ENCODE measurements at regions not wholly inside any gene's neighbourhood (a gene's known extent, or its start where the extent isn't known, plus 50 kb on each side); places are given as distances from the start of the nearest gene placed in this dataset.
"Not testable (repeated sequence)": the region's sequence is repeated elsewhere in the genome, so short reads cannot be mapped to it uniquely, and the experiment has no call there.

GRCh38 chr1:64318428-64318827 is 115.0 kb downstream of the UBE2U start:
- no peak for DNase-seq (ENCODE audit: low read depth)

- no peak for DNase-seq (ENCODE audit: low read depth)
These were observed 116.6 kb downstream of the UBE2U start for GRCh38 chr1:64320007-64320406.

GRCh38 chr1:64320470-64320869 is 117.0 kb downstream of the UBE2U start:
- DNase-seq (ENCODE audit: low read depth), result no peak

- DNase-seq (ENCODE audit: low read depth), result no peak
These were observed 117.6 kb downstream of the UBE2U start for GRCh38 chr1:64320922-64321614.

GRCh38 chr1:64323054-64323453 is 119.6 kb downstream of the UBE2U start:
- no peak for DNase-seq (ENCODE audit: low read depth)

GRCh38 chr1:64323882-64324281 is 120.5 kb downstream of the UBE2U start:
- no peak for DNase-seq (ENCODE audit: low read depth)

- DNase-seq (ENCODE audit: low read depth), result no peak
These were observed 122.4 kb downstream of the UBE2U start for GRCh38 chr1:64325856-64326255.

- DNase-seq (ENCODE audit: low read depth), result no peak
These were observed 123.7 kb downstream of the UBE2U start for GRCh38 chr1:64327119-64327518.

- no peak for DNase-seq (ENCODE audit: low read depth)
These were observed 124.8 kb downstream of the UBE2U start for GRCh38 chr1:64328193-64328592.

- DNase-seq (ENCODE audit: low read depth), result no peak
These were observed 127.4 kb downstream of the UBE2U start for GRCh38 chr1:64330839-64331238.

- no peak for DNase-seq (ENCODE audit: low read depth)
These were observed 132.2 kb downstream of the UBE2U start for GRCh38 chr1:64335636-64336035.

- DNase-seq (ENCODE audit: low read depth), result no peak
These were observed 132.5 kb upstream of the CACHD1 start for GRCh38 chr1:64337475-64337874.

GRCh38 chr1:64337926-64338325 is 132.0 kb upstream of the CACHD1 start:
- no peak for DNase-seq (ENCODE audit: low read depth)

GRCh38 chr1:64340361-64340760 is 129.6 kb upstream of the CACHD1 start:
- DNase-seq (ENCODE audit: low read depth), result no peak

- peak; percentile 40 for DNase-seq (ENCODE audit: low read depth)
These were observed 126.7 kb upstream of the CACHD1 start for GRCh38 chr1:64343105-64343822.

GRCh38 chr1:64343823-64344190 is 126.1 kb upstream of the CACHD1 start:
- no peak for DNase-seq (ENCODE audit: low read depth)

GRCh38 chr1:64348270-64348960 is 121.5 kb upstream of the CACHD1 start:
- DNase-seq (ENCODE audit: low read depth), result no peak

GRCh38 chr1:64348961-64349648 is 120.8 kb upstream of the CACHD1 start:
- no peak for DNase-seq (ENCODE audit: low read depth)

GRCh38 chr1:64355534-64355933 is 114.4 kb upstream of the CACHD1 start:
- DNase-seq (ENCODE audit: low read depth), result not testable (repeated sequence)

- no peak for DNase-seq (ENCODE audit: low read depth)
These were observed 113.2 kb upstream of the CACHD1 start for GRCh38 chr1:64356636-64357256.

GRCh38 chr1:64357422-64357821 is 112.5 kb upstream of the CACHD1 start:
- no peak for DNase-seq (ENCODE audit: low read depth)

- no peak for DNase-seq (ENCODE audit: low read depth)
These were observed 111.2 kb upstream of the CACHD1 start for GRCh38 chr1:64358692-64359091.

Measured in non-pigmented ciliary epithelial cell (primary cell).